H1 (cell line): ENCODE measurements at regions not wholly inside any gene's neighbourhood (a gene's known extent, or its start where the extent isn't known, plus 50 kb on each side); places are given as distances from the start of the nearest gene placed in this dataset.

Experiments
- CTCF ChIA-PET: fragments of 300-600 bp; sonication (Branson Sonifier 250); formaldehyde crosslinking; loops from one replicate; lab custom pipeline; 2021; ENCODE audit not compliant: partially characterized antibody; lab: Charles Lee
- POLR2A ChIA-PET: fragments of 300-600 bp; sonication (Branson Sonifier 250); formaldehyde crosslinking; loops from one replicate; lab custom pipeline; 2021; ENCODE audit warnings: inconsistent platforms; ENCODE audit not compliant: partially characterized antibody; lab: Charles Lee
- DNase-seq, 2 experiments: peaks; one replicate each; pipeline versions ENCODE4 v3.0.0 to v3.0.0-alpha.2; 2010 to 2022; ENCODE audit warnings: low spot score in 2 of 2, low read depth in 1 of 2, mixed read lengths in 1 of 2
- FAIRE-seq: peaks from 2 replicates; lab custom pipeline; 2011; peaks lifted over from hg19 to GRCh38; lab: Jason Lieb, UNC
- H2AFZ ChIP-seq: 2 replicates; pipeline ENCODE4 v1.8.1; 2012; ENCODE audit warnings: low read length, inconsistent platforms
- H2AK5ac ChIP-seq: 2 replicates; pipeline ENCODE4 v1.6.1; 2013; ENCODE audit warnings: low read depth, low read length
- H2BK120ac ChIP-seq: replicated peaks from 2 replicates; pipeline ENCODE3; 2013; ENCODE audit warnings: low read depth, low read length, inconsistent platforms
- H2BK12ac ChIP-seq: 2 replicates; pipeline ENCODE4 v1.6.1; 2013; ENCODE audit warnings: low read depth, low read length
- H2BK15ac ChIP-seq: 2 replicates; pipeline ENCODE4 v1.6.1; 2013; ENCODE audit warnings: low read length
- H2BK20ac ChIP-seq: 2 replicates; pipeline ENCODE4 v1.6.1; 2013; ENCODE audit warnings: low read length
- H2BK5ac ChIP-seq: 2 replicates; pipeline ENCODE4 v1.6.1; 2013; ENCODE audit warnings: low read depth, low read length
- H3K14ac ChIP-seq: 2 replicates; pipeline ENCODE4 v1.6.1; 2013; ENCODE audit warnings: inconsistent platforms; ENCODE audit not compliant: insufficient read length
- H3K18ac ChIP-seq: 2 replicates; pipeline ENCODE4 v1.6.1; 2013; ENCODE audit warnings: low read length; ENCODE audit errors: extremely low read depth
- H3K23ac ChIP-seq: 2 replicates; pipeline ENCODE4 v1.6.1; 2013; ENCODE audit warnings: inconsistent platforms; ENCODE audit not compliant: insufficient read length
- H3K23me2 ChIP-seq: 2 replicates; pipeline ENCODE4 v1.6.1; 2013; ENCODE audit warnings: low read depth, low read length
- H3K27ac ChIP-seq: 2 replicates; pipeline ENCODE4 v1.6.1; 2011; ENCODE audit warnings: low read depth, low read length, inconsistent platforms
- H3K27me3 ChIP-seq, 4 experiments: replicated peaks in 1 of 4; 1 replicate in 1 of 4; 2 replicates in 3 of 4; pipeline versions ENCODE4 v1.6.1 to v1.8.1; 2011 to 2013; ENCODE audit warnings: low read length in 3 of 4, mild to moderate bottlenecking in 3 of 4, inconsistent platforms in 2 of 4, mixed read lengths in 2 of 4, moderate library complexity in 1 of 4; ENCODE audit not compliant: control insufficient read depth in 3 of 4, insufficient read depth in 3 of 4; ENCODE audit errors: extremely low read depth in 1 of 4
- H3K36me3 ChIP-seq, 4 experiments: 2 replicates each; pipeline versions ENCODE4 v1.6.1 to v1.8.1; 2011 to 2013; ENCODE audit warnings: mild to moderate bottlenecking in 4 of 4, low read length in 3 of 4, moderate library complexity in 2 of 4, control low read depth in 1 of 4, inconsistent platforms in 1 of 4; ENCODE audit not compliant: insufficient read depth in 4 of 4, control insufficient read depth in 2 of 4
- H3K4ac ChIP-seq: replicated peaks from 2 replicates; pipeline ENCODE3; 2013; ENCODE audit warnings: low read length, low read depth, mixed read lengths, inconsistent platforms; ENCODE audit not compliant: insufficient read length
- H3K4me1 ChIP-seq, 4 experiments: replicated peaks in 1 of 4; 1 replicate in 1 of 4; 2 replicates in 3 of 4; pipeline versions ENCODE4 v1.6.1 to v1.8.1; 2011 to 2013; ENCODE audit warnings: low read length in 3 of 4, inconsistent platforms in 2 of 4, mixed read lengths in 1 of 4; ENCODE audit not compliant: insufficient read depth in 4 of 4, control insufficient read depth in 3 of 4
- H3K4me2 ChIP-seq, 2 experiments: 2 replicates each; pipeline versions ENCODE4 v1.6.1 to v1.8.1; 2011 to 2013; ENCODE audit warnings: low read depth in 2 of 2, low read length in 2 of 2, control low read depth in 1 of 2, inconsistent platforms in 1 of 2, mild to moderate bottlenecking in 1 of 2; ENCODE audit not compliant: insufficient read depth in 1 of 2
- H3K4me3 ChIP-seq, 4 experiments: fragments of 200-600, 300-600 bp in 1 of 4; sonication (generic), shearing (Covaris generic), sonication (Bioruptor Twin) in 1 of 4; 2 replicates each; pipeline versions ENCODE4 v1.5.1 to v1.8.1; 2011 to 2016; ENCODE audit warnings: low read length in 4 of 4, low read depth in 3 of 4, control low read depth in 2 of 4, inconsistent platforms in 2 of 4, mild to moderate bottlenecking in 2 of 4, mixed read lengths in 1 of 4, moderate library complexity in 1 of 4; ENCODE audit not compliant: insufficient read depth in 2 of 4; ENCODE audit errors: extremely low read depth in 1 of 4
- H3K56ac ChIP-seq: replicated peaks from 2 replicates; pipeline ENCODE3; 2013; ENCODE audit warnings: low read depth, mild to moderate bottlenecking, mixed read lengths, low read length, inconsistent platforms; ENCODE audit not compliant: insufficient read length
- H3K79me1 ChIP-seq: 2 replicates; pipeline ENCODE4 v1.6.1; 2013; ENCODE audit warnings: low read depth, low read length, control low read depth
- H3K79me2 ChIP-seq, 2 experiments: 2 replicates each; pipeline versions ENCODE4 v1.6.1 to v1.8.1; 2012 to 2013; ENCODE audit warnings: low read length in 2 of 2, mild to moderate bottlenecking in 2 of 2, inconsistent platforms in 1 of 2; ENCODE audit not compliant: insufficient read depth in 2 of 2, control insufficient read depth in 1 of 2
- H3K9ac ChIP-seq, 4 experiments: replicated peaks in 1 of 4; 1 replicate in 1 of 4; 2 replicates in 3 of 4; pipeline versions ENCODE4 v1.6.1 to v1.8.1; 2011 to 2013; ENCODE audit warnings: low read depth in 3 of 4, low read length in 3 of 4, control low read depth in 2 of 4, mild to moderate bottlenecking in 2 of 4, moderate library complexity in 2 of 4, inconsistent platforms in 1 of 4; ENCODE audit errors: extremely low read depth in 1 of 4
- H3K9me3 ChIP-seq, 2 experiments: 2 replicates each; pipeline versions ENCODE4 v1.6.1 to v1.8.1; 2012 to 2013; ENCODE audit warnings: mild to moderate bottlenecking in 2 of 2, moderate library complexity in 2 of 2, control low read depth in 1 of 2, inconsistent platforms in 1 of 2, low read depth in 1 of 2, low read length in 1 of 2, mixed read lengths in 1 of 2; ENCODE audit not compliant: insufficient read depth in 2 of 2
- H4K20me1 ChIP-seq, 2 experiments: replicated peaks in 1 of 2; 2 replicates each; pipeline versions ENCODE3 to v1.8.1; 2011 to 2013; ENCODE audit warnings: inconsistent platforms in 2 of 2, low read length in 2 of 2, mild to moderate bottlenecking in 1 of 2; ENCODE audit not compliant: insufficient read depth in 2 of 2, control insufficient read depth in 1 of 2
- H4K5ac ChIP-seq: 2 replicates; pipeline ENCODE4 v1.6.1; 2013; ENCODE audit warnings: low read length, low read depth, mixed read lengths, inconsistent platforms; ENCODE audit not compliant: insufficient read length
- H4K8ac ChIP-seq: 2 replicates; pipeline ENCODE4 v1.8.0; 2013; ENCODE audit warnings: mild to moderate bottlenecking, moderate library complexity, low read length, inconsistent platforms; ENCODE audit not compliant: insufficient read depth; ENCODE audit errors: extremely low read depth
- H4K91ac ChIP-seq: replicated peaks from 2 replicates; pipeline ENCODE3; 2013; ENCODE audit warnings: low read length, mixed read lengths, inconsistent platforms; ENCODE audit not compliant: insufficient read length
- EP300 ChIP-seq, 2 experiments: IDR thresholded peaks; 1 replicate in 1 of 2; 2 replicates in 1 of 2; pipeline ENCODE4 v1.6.1; 2011 to 2012; ENCODE audit warnings: low read depth in 2 of 2, low read length in 2 of 2, mild to moderate bottlenecking in 2 of 2, borderline replicate concordance in 1 of 2, inconsistent platforms in 1 of 2, moderate library complexity in 1 of 2
- HDAC6 ChIP-seq: IDR thresholded peaks from one replicate; pipeline ENCODE4 v1.7.1; 2012; ENCODE audit warnings: low read depth, mild to moderate bottlenecking, inconsistent platforms, low read length, moderate library complexity
- MAX ChIP-seq: IDR thresholded peaks from 2 replicates; pipeline ENCODE4 v1.6.1; 2012; ENCODE audit warnings: inconsistent platforms
- SP1 ChIP-seq: IDR thresholded peaks from 2 replicates; pipeline ENCODE4 v1.6.1; 2011; ENCODE audit warnings: low read depth, low read length
- WGBS, 2 experiments: shearing (Covaris generic) in 1 of 2; methylation state at CpG; one replicate each; pipeline versions ENCODE4 v1.1.6 to v1.1.7; 2013 to 2015; ENCODE audit warnings: low lambda C conversion rate in 2 of 2, mixed read lengths in 2 of 2, inconsistent platforms in 1 of 2, low coverage in 1 of 2, missing lambda C conversion rate in 1 of 2; ENCODE audit not compliant: insufficient replicate concordance in 2 of 2, insufficient coverage in 1 of 2, insufficient read length in 1 of 2; ENCODE audit errors: extremely low coverage in 1 of 2, missing lambda C conversion rate in 1 of 2; 5-methylcytosine and 5-hydroxymethylcytosine counted together

- Histone ChIP-seq H4K8ac (no peak overlapping the region), H2AK5ac (no peak overlapping the region), H3K9ac (no peak overlapping the region), H2AFZ (no peak overlapping the region), H3K23me2 (no peaks in the 10 kb centered on the region), H3K27me3 (peaks cover 0 to 2% (median 0%) of the 10 kb centered on the region in 4 experiments; a peak in 2 of 7 replicates), H3K27ac (no peak overlapping the region), H2BK20ac (no peak overlapping the region), H4K5ac (no peak overlapping the region), H4K91ac (no peak overlapping the region), H2BK5ac (no peak overlapping the region), H3K36me3 (no peaks in the 10 kb centered on the region; a peak in 1 of 8 replicates), H3K56ac (no peak overlapping the region), H4K20me1 (no peaks in the 10 kb centered on the region), H3K4me2 (no peak overlapping the region), H3K23ac (no peak overlapping the region), H3K79me1 (no peaks in the 10 kb centered on the region), H3K79me2 (no peaks in the 10 kb centered on the region), H2BK15ac (no peak overlapping the region), H2BK120ac (no peak overlapping the region), H3K18ac (no peak overlapping the region), H3K9me3 (no peaks in the 10 kb centered on the region), H3K4ac (no peak overlapping the region), H3K4me3 (no peak overlapping the region), H3K4me1 (peaks cover 0 to 4% (median 4%) of the 10 kb centered on the region in 4 experiments; a peak in 3 of 7 replicates), H3K14ac (no peak overlapping the region), H2BK12ac (no peak overlapping the region)
- no peak for TF ChIP-seq MAX
- TF ChIP-seq HDAC6: no peak
- no peak for TF ChIP-seq EP300 (IDR thresholded peaks at IDR 0.05; ENCODE audit: borderline replicate concordance in 1 of 2, low read depth in 2 of 2, low read length in 2 of 2)
- no peak for TF ChIP-seq SP1
- POLR2A ChIA-PET: interaction anchor here (1.4 kb wide), 1 partner anchor 119 kb away, joined by 3 read pairs; no protein-coding TSS in a partner anchor
- no peak for DNase-seq
- FAIRE-seq: no peak
- CTCF ChIA-PET: interaction anchor here (0.6 kb wide), 1 partner anchor 135 kb away, joined by 3 read pairs; no protein-coding TSS in a partner anchor
- 100% methylated on average over 1 of the region's 1 CpG; no CpG with 5 or more reads in 1 of the 2 experiments for WGBS, 2 experiments
These were observed 102.5 kb downstream of the OGFRL1 start for GRCh38 chr6:71391126-71391525.
